GM21526 (cell line): ENCODE measurements at regions not wholly inside any gene's neighbourhood (a gene's known extent, or its start where the extent isn't known, plus 50 kb on each side); places are given as distances from the start of the nearest gene placed in this dataset.

ENCODE experiments used
- ATAC-seq: cut with Tn5 transposase; IDR thresholded peaks from one replicate; pipeline ENCODE4 v1.9.1; 2021; ENCODE audit warnings: moderate library complexity; ENCODE audit not compliant: unreplicated experiment, low FRiP score

DNA sequence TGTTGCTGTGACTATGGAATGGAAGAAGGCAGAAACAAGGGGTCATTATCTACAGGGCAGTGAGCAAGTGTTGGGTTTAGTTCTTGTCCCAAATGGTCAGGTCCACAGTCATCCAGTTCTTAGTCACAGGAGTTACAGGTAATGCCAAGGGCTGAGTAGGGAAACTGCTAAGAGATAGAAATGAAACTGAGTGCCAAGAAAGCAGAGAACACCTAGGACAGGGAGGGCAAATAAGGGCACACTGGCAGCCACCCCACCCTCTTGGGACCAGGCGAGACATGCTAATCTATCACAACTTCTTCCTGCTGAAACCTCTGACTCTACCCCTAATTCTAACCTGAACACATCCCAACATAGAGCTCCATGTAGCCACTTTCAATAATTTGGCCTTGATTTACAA is 103.2 kb downstream of the KLF4 start:
- ATAC-seq = no peak
